SK-N-MC (cell line): ENCODE measurements at regions not wholly inside any gene's neighbourhood (a gene's known extent, or its start where the extent isn't known, plus 50 kb on each side); places are given as distances from the start of the nearest gene placed in this dataset.

Source experiments
- DNase-seq: peaks from one replicate; pipeline ENCODE4 v3.0.0-alpha.2; 2011; ENCODE audit warnings: low read depth, low spot score
- H3K27ac ChIP-seq: fragments of 200-600 bp; sonication (generic); 2 replicates; pipeline ENCODE4 v1.5.1; 2016; ENCODE audit warnings: mixed run types
- H3K36me3 ChIP-seq: fragments of 200-600 bp; sonication (generic); 2 replicates; pipeline ENCODE4 v1.6.1; 2017; ENCODE audit warnings: antibody characterized with exemption, low read length, mixed read lengths; ENCODE audit not compliant: insufficient read depth
- H3K4me3 ChIP-seq: fragments of 200-600 bp; sonication (generic); 2 replicates; pipeline ENCODE4 v1.5.1; 2016
- H3K9ac ChIP-seq: fragments of 200-600 bp; sonication (generic); 2 replicates; pipeline ENCODE4 v1.8.0; 2017; ENCODE audit warnings: mixed run types, mixed read lengths; ENCODE audit not compliant: insufficient read length
- H3K9me3 ChIP-seq: fragments of 200-600 bp; sonication (generic); 2 replicates; pipeline ENCODE4 v1.6.1; 2017; ENCODE audit warnings: low read depth, mild to moderate bottlenecking, antibody characterized with exemption, low read length, moderate library complexity, mixed read lengths
- EZH2 ChIP-seq: fragments of 200-600 bp; sonication (generic); IDR thresholded peaks from one replicate; pipeline ENCODE4 v1.6.1; 2017; ENCODE audit warnings: antibody characterized with exemption
- FOXP2 ChIP-seq: optimal IDR thresholded peaks from 2 replicates; pipeline ENCODE3; 2011; ENCODE audit warnings: mild to moderate bottlenecking, moderate library complexity; ENCODE audit not compliant: insufficient read depth; ENCODE audit errors: extremely low read length, control extremely low read depth
- POLR2AphosphoS5 ChIP-seq: IDR thresholded peaks from 2 replicates; pipeline ENCODE4 v1.6.1; 2012; ENCODE audit warnings: mild to moderate bottlenecking, low read depth, low read length, borderline replicate concordance

DNA sequence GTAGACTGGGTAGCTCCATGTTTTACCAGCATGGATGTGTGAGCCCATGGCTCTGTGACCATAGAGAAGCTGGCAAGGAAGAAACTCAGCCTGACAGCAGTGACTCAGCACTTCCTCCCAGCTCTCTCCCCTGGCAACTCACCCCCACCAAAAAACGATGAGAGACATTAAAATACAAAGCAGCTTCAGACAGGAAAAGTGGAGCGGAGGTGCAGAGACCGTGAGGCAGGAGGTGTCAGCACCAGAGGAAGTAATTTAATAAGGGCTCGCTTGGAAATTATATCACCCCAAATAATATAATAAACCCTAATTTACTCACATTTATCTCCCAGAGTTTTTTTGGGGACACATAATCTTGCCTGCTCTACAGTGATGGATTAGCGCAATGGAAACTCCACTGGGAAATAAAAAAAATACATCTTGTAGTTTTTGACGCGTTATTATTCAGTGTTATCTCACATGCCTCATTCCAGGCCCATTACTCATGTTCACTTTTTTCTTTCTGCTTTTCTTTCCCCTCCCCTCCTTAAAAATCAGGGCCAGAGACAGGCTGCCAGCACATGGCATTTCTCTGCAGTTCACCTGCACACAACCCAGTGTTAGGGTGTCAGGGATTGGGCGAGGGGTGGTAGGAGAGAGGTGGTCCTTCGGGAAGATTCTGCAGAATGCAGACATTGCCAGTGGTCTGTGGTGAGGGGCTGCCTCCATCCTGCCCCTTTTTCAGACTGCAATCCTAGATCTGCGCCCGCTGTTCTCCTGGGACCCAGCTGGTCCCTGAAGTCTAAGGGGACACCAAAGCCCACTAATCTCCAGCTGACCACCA, 170.8 kb downstream of the BUD13 start:
- no peak overlapping the region for H3K9ac ChIP-seq
- no peak for TF ChIP-seq FOXP2
- no peak for TF ChIP-seq EZH2
- no peak for TF ChIP-seq POLR2AphosphoS5
- DNase-seq = no peak
- no peak overlapping the region for H3K4me3 ChIP-seq
- H3K9me3 ChIP-seq = no peaks in the 10 kb centered on the region
- no peak overlapping the region for H3K27ac ChIP-seq
- no peaks in the 10 kb centered on the region for H3K36me3 ChIP-seq

DNA sequence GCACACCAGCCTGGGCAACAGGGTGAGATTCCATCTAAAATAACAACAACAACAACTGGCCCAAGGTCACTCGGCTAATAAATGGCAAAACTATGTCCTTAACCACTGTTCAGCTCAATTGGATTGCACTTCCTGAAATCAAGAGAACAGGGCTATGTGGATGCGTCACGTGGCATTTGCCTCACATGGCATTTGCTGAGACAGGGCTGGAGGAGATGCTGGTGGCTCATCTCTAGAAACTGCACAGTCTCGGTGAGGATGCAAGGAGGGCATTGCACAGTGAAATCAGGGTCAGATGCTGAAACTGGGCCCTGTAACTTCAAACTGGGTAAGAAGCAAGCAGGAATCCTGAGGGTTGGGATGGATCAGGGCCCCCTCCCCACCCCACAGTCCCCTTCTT, 171.9 kb downstream of the BUD13 start:
- no peaks in the 10 kb centered on the region for H3K36me3 ChIP-seq
- H3K9me3 ChIP-seq = no peaks in the 10 kb centered on the region
- H3K9ac ChIP-seq = no peak overlapping the region
- H3K4me3 ChIP-seq = no peak overlapping the region
- no peak for TF ChIP-seq POLR2AphosphoS5
- no peak for TF ChIP-seq EZH2
- no peak for TF ChIP-seq FOXP2
- DNase-seq = no peak
- no peak overlapping the region for H3K27ac ChIP-seq

- TF ChIP-seq EZH2 (no peak), FOXP2 (no peak), POLR2AphosphoS5 (no peak)
Observed at GRCh38 chr11:116598556-116598955, 174.2 kb downstream of the BUD13 start.

GRCh38 chr11:116598036-116598435, 174.8 kb downstream of the BUD13 start:
- Histone ChIP-seq H3K36me3 (no peaks in the 10 kb centered on the region), H3K4me3 (no peak overlapping the region), H3K27ac (no peak overlapping the region), H3K9ac (no peak overlapping the region), H3K9me3 (no peaks in the 10 kb centered on the region)
- TF ChIP-seq FOXP2 = no peak
- no peak for TF ChIP-seq EZH2
- no peak for TF ChIP-seq POLR2AphosphoS5
- DNase-seq = no peak

More at GRCh38 chr11:116598556-116598955, 174.2 kb downstream of the BUD13 start:
- DNase-seq = no peak
- H3K27ac ChIP-seq = no peak overlapping the region
- no peak overlapping the region for H3K9ac ChIP-seq
- no peaks in the 10 kb centered on the region for H3K9me3 ChIP-seq
- no peaks in the 10 kb centered on the region for H3K36me3 ChIP-seq
- no peak overlapping the region for H3K4me3 ChIP-seq

DNA sequence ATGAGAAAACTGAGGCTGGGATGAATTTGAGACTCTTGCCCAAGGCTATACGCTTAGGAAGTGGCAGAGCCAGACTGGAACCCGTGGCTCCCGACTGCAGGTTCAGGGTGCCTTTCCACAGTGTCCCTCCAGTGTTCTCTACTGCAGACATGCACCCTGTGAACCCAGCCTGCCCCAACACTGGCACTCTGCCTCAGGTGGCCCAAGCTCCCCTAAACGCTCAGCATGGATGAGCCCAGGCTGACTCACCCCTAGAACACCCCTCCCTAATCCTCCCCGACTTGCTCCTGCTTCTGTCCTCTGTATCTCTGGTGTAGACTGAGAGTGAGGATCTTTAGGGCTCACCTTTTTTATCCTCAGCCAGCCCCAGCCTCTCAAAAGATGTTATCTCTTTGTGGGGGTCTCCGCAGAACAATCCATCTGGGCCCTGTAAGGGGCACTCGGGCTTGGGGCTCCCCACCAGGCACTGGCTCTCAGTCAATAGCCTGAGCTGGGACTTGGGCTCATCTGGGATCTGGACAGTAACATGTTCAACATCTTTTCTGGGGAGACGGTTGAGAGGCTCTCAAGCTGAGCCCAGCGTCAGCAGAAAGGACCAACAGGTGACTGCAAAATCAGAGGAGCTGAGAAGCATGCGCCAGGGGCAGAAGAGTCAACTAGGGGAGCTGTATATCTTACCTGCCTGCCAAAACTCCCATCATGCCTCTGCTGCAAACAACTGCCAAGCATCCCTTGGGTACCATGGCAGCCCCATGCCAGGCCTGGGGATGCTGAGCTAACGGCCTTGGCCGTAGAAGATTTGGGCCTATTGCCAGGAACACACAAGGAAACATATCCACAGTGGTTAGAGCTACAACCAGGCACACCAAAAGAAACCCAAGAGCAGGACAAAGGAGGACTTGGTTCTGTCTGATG, 176.2 kb downstream of the BUD13 start:
- TF ChIP-seq FOXP2 = no peak
- no peak for TF ChIP-seq EZH2
- no peak for TF ChIP-seq POLR2AphosphoS5
- DNase-seq = no peak
- Histone ChIP-seq H3K9ac (no peak overlapping the region), H3K27ac (no peak overlapping the region), H3K9me3 (no peaks in the 10 kb centered on the region), H3K4me3 (no peak overlapping the region), H3K36me3 (no peaks in the 10 kb centered on the region)

DNA sequence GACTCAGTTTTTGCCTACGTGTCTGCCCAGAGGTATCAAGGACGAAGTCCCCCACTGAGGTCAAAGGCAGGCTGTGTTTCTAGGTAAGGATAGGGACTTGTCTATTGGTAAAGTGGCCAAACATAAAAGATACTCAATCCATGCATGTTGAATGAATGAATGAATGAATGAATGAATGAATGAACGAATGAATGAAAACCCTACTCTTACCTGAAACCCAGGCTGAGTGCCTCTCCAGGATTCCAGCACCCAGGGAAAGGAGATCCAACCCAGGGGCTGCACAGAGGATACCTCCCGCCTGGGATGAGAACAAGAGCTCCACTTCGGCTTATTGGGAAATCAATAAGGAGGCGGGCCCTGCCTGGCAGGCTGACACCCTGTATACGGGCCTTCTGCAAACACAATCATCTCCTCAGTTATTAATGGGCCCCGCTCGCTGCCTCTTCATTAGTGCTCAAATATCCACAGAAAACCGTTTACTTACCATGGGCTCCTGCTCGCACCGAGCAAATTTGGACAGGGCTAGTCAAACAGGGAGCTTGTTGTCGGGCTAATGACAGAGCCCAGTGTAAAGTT, 177.4 kb downstream of the BUD13 start:
- no peaks in the 10 kb centered on the region for H3K36me3 ChIP-seq
- no peak overlapping the region for H3K4me3 ChIP-seq
- no peaks in the 10 kb centered on the region for H3K9me3 ChIP-seq
- H3K27ac ChIP-seq = no peak overlapping the region
- H3K9ac ChIP-seq = no peak overlapping the region
- DNase-seq = no peak
- TF ChIP-seq EZH2 = no peak
- TF ChIP-seq POLR2AphosphoS5 = no peak
- TF ChIP-seq FOXP2 = no peak

DNA sequence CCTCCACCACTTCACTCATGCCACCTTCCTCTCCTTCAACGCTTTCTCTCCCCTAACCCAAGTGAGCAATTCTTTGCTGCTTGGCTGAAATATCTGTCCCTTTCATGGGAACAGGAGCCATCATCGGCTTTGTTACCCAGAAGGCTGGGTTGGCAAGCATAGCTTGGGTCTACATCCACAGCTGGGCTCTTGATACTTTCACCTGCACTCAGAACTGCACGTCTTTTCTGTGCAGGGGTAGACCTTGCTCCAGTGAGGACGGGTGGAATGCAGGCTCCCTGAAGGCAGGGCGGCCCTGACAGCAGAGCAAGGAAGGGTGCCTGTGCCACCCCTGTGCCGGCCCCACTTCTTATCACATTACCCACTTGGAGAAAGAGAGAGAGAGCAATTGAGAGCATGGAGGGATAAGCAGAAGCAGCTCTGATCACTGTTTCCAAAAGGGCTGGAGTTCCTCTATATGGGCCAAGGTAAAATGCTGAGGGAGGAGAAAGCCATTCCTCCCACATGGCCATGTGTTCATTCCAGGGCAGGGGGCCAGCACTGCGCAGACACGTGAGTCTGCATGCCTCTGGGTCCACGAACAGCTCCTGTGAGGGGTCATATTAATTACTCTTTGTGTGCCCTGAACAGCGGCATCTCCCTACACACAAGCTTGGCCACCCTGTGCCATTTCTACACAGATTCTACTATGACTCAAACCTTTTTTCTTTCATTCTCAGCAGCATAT, 181.8 kb downstream of the BUD13 start:
- no peak for DNase-seq
- no peak overlapping the region for H3K4me3 ChIP-seq
- H3K9ac ChIP-seq = no peak overlapping the region
- no peak overlapping the region for H3K27ac ChIP-seq
- H3K9me3 ChIP-seq = no peaks in the 10 kb centered on the region
- H3K36me3 ChIP-seq = no peaks in the 10 kb centered on the region
- TF ChIP-seq POLR2AphosphoS5 (no peak), EZH2 (no peak), FOXP2 (no peak)
